NCI-H2171 treated with DMSO at 0.1 percent for 48 hours (cell line): ENCODE measurements at regions not wholly inside any gene's neighbourhood (a gene's known extent, or its start where the extent isn't known, plus 50 kb on each side); places are given as distances from the start of the nearest gene placed in this dataset.
"Not testable (repeated sequence)": the region's sequence is repeated elsewhere in the genome, so short reads cannot be mapped to it uniquely, and the experiment has no call there.

Source experiments
- DNase-seq: peaks from one replicate; lab custom pipeline; 2025; lab: John Stamatoyannopoulos, UW

DNA sequence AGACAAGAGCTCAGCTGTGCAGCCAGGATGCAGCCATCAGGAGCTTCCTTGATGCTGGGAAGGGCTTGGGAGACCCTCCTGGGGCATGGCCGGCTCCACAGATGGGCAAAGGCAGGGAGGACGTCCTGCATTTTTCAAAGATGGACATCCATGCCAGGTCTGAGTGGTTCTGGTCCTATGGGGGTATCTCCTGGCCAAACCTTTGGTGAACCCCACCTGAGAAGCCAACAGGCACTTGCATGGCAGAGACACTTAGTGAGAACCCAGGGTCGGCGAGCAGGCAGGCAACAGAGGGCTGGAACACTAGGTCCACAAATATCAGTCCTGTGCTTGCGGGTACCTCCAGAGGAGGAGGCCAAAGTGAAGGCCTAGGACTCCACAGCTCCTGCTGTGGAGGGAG is 70.0 kb downstream of the KCTD15 start:
- no peak for DNase-seq

DNA sequence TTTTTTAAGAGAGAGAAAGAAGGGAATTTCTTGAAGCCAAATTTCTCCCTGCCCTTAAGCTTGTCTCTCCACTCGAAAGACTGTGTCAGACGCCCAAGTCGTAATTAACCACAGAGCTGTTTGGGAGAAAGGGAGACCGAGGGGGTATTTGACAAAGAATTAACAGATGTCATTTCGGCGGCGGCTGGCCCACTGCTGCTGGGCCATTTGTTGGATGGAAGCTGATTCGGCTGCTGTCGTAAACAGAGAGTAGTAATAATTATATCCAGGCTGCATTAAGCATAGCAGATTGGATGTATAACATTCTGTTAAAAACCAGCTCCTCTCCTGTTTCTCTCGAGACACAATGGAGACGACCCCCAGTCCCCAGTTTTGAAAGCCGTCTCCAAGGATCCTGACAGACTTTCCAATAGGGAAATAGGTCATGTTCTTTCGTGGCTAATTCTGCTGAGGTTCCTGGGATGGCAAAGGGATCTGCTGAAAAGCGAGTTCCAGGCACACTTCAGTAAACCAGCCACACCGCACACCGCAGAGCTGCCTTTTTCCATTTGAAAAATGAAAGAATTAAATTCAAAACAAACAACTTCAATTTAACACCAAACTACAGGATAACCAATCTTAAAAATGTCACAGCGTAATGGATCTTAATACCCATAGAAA is 71.5 kb downstream of the KCTD15 start:
- DNase-seq = peak; percentile 31

DNA sequence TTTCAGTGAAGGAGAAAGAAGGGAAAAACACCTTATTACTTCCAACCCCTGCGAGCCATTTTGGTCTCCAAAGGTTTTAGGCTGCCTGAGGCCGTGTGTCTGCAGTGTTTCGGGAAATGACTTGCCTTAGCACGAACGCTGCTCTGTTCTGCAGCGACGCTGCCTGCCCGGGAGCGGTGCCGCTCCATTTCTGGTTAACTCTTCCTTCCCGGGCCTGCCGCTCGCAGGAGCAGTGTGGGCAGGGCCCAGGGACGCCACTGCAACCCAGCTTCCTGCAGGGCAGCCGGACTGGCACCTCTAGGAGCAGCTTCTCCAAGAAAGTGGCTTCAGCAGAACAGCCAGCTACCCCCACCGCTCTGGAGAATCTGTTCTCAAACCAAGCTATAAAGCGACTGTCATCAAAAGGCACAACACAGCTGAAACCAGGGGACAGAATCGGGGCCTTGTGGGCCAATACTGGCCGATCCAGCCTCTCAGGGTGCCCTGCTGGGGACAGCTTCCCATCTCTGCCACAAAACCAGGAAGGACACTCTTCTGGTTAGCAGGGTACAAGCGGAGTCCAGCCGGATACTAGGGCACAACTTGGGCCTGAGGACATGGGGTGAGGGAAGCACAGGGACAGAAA is 72.2 kb downstream of the KCTD15 start:
- no peak for DNase-seq

DNA sequence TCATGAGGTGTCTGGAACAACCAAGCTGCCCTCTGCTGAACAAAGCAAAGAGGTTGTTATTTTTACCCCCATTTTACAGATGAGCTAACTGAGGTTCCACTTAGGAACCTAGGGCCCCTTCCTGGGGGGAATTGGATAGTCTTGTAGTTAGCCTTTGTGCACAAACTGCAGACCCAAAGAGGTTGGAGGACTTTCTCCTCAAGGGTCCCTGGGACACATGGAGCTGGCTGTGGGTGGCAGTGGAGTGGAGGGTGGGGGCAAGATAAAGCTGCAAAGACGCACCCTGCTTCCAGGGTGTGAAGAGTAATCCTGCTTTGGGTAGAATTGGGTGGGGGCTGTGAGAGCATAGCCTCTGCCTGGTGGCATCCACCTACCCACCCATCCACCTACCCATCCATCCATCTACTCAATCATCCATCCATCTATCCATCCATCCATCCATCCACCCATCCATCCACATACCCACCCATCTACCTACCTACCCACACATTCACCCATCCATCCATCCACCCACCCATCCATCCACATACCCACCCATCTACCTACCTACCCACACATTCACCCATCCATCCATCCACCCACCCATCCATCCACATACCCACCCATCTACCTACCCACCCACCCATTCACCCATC is 73.7 kb downstream of the KCTD15 start:
- not testable (repeated sequence) for DNase-seq

DNA sequence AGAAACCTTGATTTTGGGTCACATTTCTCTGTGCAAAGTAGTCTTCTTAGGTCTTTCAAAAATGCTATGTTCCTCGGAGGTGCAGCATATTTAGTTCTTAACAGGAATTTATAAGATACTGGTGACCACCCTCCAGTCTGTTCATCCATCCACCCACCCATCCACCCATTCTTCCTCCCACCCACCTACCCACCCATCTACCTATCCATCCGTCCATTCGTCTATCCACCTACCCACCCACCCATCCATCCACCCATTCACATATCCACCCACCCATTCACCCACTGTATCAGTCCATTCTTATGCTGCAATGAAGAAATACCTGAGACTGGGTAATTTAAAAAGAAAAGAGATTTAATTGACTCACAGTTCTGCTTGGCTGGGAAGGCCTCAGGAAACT is 74.9 kb downstream of the KCTD15 start:
- no peak for DNase-seq

DNA sequence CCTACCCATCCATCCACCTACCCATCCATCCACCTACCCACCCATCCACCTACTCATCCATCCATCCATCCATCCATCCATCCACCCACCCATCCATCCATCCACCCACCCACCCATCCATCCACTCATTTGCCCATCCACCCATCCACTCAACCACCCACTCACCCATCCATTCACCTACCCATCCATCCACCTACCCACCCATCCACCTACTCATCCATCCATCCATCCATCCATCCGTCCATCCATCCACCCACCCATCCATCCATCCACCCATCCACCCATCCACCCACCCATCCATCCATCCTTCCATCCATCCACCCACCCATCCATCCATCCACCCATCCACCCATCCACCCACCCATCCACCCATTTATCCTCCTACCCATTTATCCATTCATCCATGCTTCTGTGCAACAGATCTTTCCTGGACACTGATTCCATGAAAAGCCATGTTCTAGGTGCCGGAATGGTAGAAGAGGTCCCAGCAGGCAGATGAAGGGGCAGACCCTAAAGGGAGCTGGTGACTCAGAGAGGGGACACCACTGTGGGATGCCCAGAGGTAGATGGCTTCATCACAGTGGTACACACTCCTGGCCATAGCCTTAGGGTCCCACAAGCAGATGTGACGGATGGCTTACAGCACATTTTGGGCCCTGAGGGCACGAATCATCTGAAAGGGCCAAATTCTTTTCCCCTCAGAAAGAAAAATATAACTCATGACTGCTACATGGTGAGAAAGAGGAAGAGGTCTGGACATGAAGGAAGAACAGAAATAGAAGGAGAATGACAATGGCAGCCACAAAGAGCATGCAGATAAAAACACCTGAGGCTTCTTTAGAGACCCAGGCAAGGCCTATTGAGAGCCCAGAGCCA is 76.0 kb downstream of the KCTD15 start:
- DNase-seq = no peak

DNA sequence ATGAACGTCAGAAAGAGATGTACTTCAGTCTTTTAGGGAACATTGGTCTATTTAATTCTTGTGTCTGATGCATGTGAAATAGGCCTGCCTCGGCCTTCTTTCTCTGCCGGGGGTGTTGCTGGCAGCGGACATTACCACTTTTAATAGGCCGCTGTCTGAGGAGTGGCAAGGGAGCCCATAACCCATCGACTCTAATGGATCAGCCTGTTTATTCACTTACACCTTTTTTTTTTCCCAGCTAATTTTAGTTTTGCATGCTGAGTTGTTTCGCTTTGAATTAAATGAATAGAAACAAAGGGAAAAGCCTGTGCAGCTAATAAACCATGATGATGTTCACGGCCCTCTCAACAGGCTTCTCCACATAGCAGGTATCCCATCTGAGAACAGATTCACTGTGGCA is 78.4 kb downstream of the KCTD15 start:
- no peak for DNase-seq

DNA sequence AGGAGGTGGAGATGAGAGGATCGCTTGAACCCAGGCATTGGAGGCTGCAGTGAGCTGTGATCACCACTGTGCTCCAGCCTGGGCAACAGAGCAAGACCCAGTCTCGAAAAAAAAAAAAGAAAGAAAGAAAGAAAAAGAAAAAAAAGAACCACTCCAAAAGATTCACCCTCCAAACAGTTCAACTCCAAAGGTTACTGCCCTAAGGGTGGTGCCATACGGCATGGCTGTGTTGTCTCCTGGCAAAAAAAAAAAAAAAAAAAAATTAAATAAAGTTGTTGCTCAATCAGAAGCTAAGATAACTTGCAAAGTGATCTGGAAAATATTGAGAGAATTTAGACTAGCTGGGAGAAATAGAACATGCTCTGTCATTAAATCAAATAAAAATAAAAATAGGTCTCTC is 79.5 kb downstream of the KCTD15 start:
- no peak for DNase-seq

DNA sequence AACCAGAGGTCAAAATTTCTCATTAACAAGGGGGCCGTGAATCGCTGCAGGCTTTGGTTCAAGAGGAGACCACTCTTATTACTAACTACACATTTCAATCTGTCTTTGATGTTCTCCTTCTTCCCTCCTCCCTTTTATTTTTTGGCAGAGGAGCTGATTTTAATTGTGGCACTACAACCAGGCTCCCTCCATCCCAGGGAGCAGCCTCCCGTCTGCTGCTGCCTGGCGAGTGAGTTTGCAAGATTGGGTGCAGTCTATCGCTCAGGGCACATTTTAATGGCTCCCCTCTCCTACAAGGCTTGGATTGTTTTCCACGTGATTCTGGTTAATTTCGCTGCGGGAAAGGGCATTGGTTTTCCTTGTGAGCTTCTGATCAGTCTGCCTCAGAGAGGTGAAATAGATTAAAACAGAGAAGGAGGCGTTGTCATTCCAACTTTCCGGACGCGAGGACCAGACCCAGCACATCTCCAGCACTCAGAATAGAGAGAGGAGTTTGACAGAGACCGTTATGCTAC is 81.4 kb downstream of the KCTD15 start:
- DNase-seq = no peak

DNA sequence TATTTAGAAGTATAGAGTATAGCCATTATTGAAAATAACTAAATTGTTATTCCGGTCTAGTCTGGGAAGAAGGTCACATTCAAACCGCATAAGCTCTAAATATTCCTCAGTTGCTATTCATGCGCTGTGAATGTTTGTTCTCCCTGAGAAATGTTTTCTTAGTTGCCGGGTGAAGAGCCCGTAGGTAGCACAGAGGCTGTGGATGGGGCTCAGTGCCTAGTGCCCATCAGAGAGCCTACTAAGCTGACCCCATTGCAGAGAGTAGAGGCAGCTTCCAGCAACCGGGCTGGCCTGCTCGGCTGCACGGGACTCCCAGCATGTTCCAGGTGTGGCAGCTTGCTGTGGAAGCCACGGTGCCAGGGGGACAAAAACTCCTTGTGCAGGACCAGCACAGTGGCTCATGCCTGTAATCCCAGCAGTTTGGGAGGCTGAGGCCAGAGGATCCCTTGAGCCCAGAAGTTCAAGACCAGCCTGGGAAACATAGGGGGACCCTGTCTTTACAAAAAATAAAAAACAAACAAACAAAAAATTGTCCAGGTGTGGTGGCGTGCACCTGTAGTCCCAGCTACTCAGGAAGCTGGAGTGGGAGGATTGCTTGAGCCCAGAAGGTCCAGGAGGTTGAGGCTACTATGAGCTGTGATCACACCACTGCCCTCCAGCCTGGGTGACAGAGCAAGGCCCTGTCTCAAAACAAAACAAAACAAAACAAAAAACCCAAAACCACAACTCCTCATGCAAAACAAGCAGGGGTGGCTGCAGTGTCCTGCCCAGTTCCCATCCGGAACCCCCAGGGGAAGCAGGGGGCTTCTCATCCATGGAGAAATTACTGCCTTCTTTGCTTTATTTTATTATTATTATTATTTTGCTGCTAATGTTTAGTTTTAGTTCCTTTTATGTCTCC is 82.5 kb downstream of the KCTD15 start:
- DNase-seq = no peak

DNA sequence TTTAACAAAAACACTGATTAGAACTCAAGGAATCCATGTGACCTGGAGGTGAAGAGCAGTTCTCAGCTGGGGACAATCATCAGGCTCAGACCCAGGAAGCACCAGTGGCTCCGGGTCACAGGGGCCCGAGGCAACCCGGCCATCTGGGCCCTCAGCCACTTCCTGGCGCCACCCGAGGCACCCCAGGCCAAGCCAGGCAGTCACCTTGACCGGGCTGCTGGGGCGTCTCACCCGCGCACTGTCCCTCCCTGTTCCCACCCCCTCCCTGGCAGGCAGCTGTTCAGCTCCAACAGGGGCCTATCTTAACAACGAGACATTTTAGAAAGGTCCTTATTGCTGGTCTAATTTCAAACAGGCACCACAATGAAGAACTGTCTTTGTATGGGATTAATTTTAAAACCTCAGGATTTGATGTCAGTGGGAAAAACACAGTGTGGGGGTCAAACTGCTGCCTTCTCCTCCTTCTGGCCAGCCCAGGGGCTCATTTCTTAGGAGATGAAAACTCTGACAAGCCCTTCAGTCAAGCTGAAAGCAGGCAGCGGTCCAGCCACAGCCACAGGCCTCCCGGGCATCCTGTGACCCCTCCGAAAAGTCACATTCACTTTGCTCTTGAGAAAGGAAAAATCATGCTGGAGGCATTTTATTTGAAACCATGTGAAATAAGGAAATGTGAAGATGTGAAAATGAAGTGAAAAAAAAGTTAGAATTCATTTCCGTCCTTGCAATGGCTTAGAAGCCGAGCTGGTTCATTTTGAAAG is 83.3 kb downstream of the KCTD15 start:
- no peak for DNase-seq

DNA sequence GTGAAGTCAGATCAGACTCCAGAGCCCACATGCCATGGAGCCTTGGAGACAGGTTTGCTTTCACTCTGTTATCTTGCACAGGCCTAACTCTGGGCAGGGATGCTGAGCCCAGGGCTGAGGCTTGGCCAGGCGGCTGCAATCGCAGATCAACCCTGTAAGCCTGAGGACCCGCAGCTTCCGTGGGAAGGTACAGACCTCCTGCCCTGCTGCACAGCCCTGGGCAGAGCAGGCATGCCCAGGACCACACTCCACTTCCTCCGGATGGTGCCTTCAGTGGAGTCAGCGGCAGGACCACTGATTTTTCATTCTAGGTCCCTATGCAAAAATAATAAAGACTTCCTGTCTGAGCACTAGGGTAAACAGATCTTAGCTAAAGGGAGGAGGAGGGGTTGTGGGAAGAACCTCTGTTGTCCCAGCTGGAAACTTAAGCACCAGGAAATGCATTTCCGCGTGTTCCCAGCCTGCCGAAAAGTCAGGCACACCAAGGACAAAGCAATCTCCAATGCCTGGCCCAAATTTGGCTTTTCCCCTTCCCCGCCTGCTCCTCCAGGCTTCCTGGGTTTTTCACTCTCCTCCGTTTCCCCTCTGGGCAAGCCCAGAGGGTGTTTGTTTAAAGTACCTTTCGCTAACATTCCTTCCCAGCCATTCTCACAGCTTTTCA is 87.3 kb downstream of the KCTD15 start:
- DNase-seq = no peak

DNA sequence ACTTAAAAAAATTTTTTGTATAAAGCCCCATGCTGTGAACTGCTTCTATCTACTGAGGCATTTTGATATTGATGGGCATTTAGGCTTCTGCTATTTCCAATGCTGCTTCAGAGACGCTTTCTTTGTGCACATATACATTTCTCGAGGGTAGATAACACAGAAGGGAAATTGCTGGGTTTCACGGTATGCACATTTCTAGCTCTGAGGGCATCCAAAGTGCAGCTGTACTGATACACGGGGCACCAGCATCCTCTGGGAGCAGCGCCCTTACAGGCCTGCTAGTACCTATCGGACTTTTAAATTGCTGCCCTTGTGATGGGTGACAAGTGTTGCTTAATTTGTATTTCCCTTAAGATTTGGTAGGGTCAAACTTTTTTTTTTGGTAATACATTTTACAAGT is 88.6 kb downstream of the KCTD15 start:
- DNase-seq = no peak

DNA sequence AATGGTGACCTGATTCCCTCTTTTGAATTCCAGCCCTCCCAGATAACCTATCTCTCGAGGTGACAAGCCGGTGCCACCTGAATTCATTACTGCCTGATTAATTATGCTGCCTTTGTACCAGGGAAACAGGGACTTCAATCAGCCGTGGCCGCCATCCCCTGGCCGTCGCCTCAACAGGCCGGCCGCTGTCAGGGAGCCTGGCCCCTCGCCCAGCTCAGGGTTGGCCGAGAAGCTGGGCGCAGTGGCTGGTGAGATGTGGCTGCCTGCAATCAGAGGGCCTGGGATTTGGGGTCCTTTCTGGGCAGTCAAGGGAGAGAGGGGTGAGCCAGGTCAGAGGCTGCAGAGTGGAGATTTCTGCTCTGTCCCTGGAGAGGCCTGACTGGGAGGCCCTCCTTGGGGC is 91.2 kb downstream of the KCTD15 start:
- DNase-seq = no peak

DNA sequence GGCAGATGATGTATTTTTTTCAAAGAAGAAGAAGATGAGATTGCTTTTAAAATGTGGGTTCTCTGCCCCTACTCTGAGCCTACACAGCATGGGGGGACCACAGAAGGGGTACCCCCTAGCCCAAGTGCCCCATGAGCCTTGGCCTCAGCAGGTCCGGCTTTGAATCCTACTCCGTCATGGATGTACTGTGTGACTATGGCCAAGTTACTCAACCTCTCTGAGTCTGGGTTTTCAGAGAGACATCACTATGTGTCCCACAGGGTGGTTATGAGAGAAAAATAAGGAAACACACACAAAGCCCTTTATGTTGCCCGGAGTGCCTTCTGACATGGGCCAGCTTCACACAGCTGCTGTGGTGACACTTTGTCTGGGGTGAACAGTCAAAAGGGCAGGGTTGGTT is 92.0 kb downstream of the KCTD15 start:
- no peak for DNase-seq

DNA sequence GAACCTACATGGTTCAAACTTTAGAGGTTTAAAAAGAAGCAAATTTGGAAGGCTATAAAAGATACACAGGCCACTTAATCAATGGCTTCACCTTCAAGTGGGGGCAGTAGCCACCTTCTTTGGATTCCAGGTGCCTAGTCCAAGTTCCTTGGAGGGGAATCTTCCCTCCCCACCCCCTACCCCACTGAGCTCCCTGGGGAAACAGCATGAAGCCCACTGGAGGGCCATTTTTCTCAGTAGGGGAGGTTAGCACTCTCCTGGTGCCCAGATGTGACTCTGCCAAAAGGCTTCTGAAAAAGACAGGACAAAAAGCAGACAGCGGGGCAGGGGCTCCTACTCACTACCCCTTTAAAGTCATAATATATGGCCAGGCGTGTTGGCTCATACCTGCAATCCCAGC is 93.9 kb downstream of the KCTD15 start:
- DNase-seq = no peak

DNA sequence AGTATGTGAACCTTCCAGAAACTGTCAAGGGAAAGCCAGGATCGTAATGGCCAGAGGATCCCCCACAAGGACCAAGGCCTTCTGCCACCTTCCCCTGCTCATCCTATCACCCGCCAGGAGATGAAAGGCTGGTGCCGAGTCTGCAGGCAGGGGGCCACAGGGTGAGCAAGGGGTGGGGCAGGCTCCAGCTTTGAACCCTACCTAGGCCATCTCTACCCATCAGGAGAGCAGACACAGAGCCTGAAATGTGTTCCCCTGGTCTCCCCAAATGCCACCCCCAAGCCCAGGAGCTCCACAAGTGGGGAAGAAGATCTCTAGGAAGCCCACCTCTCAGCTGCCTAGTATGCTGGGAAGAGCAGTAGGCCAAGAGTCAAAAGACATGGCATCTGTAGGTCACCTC is 95.1 kb downstream of the KCTD15 start:
- no peak for DNase-seq

DNA sequence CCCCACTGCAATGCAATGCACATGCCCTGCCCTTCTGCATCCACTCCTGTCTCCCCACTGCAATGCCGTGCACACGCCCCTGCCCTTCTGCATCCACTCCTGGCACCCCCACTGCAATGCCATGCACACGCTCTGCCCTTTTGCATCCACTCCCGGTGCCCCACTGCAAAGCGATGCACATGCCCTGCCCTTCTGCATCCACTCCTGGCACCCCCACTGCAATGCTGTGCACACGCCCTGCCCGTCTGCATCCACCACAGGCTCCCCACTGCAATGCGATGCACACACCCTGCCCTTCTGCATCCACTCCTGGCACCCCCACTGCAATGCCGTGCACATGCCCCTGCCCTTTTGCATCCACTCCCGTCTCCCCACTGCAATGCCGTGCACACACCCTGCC is 98.1 kb downstream of the KCTD15 start:
- DNase-seq = no peak

DNA sequence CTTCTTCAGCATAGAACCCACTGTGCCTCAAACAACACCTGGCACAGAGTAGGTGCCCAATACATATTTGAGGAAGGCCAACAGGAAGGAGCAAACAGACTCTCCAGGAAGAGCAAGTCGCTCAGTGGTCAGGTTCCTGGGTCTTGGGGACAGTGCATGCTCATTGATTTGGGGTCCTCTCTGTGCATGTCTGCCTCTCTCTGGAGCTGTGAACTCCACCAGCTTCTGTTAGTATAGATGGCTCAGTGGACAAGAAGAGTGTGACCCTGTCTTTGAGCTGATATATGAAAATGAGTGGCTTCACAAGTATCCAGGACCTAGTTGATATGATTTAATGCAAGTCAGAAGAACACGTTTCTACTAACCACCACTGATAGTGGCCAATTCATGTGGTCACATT is 98.7 kb downstream of the KCTD15 start:
- DNase-seq = no peak

DNA sequence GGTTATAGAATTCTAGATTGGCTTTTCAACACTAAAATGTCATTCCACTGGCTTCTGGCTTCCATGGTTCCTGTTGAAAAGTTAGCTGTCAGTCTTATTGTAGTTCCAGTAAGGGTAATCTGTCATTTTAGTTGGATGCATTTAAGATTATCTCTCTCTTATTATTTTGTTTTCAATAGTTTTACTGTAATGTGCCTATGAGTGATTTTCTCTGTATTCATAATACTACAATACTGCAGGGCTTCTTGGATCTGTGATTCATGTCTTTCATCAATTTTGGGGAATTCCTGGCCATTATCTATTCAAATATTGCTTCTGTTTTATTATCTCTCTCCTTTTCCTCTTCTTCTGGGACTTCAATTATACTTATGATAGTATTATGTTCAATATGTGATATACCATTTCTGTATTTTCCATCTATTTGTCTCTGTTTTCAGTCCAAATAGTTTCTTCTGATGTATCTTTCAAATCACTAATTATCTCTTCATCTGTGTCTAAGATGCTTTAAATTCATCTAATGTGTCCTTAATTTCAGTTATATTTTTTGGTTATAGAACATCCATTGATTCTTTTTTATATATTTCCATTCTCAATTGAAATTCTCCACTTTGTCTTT is 101.5 kb downstream of the KCTD15 start:
- DNase-seq = no peak
